Panc1 (cell line): ENCODE measurements at regions not wholly inside any gene's neighbourhood (a gene's known extent, or its start where the extent isn't known, plus 50 kb on each side); places are given as distances from the start of the nearest gene placed in this dataset.

Experiments
- CTCF ChIP-seq: fragments of 450-650 bp; IDR thresholded peaks from 2 replicates; pipeline ENCODE4 v1.5.1; 2017; ENCODE audit warnings: mild to moderate bottlenecking
- POLR2AphosphoS5 ChIP-seq: IDR thresholded peaks from 2 replicates; pipeline ENCODE4 v1.6.1; 2012; ENCODE audit warnings: mild to moderate bottlenecking, low read depth, low read length, moderate library complexity
- TF ChIP-seq, protein P1 (sequence below), 2 experiments: IDR thresholded peaks; 2 replicates each; pipeline ENCODE4 v1.6.1; 2011 to 2012; ENCODE audit warnings: low read depth in 2 of 2, control low read depth in 1 of 2, low read length in 1 of 2, mild to moderate bottlenecking in 1 of 2, moderate library complexity in 1 of 2; ENCODE audit not compliant: insufficient read depth in 1 of 2

GRCh38 chr10:78980354-78980753 lies 88.4 kb upstream of the ZMIZ1 start:
- TF ChIP-seq POLR2AphosphoS5 (no peak), CTCF (no peak)
- TF ChIP-seq, protein P1, sequence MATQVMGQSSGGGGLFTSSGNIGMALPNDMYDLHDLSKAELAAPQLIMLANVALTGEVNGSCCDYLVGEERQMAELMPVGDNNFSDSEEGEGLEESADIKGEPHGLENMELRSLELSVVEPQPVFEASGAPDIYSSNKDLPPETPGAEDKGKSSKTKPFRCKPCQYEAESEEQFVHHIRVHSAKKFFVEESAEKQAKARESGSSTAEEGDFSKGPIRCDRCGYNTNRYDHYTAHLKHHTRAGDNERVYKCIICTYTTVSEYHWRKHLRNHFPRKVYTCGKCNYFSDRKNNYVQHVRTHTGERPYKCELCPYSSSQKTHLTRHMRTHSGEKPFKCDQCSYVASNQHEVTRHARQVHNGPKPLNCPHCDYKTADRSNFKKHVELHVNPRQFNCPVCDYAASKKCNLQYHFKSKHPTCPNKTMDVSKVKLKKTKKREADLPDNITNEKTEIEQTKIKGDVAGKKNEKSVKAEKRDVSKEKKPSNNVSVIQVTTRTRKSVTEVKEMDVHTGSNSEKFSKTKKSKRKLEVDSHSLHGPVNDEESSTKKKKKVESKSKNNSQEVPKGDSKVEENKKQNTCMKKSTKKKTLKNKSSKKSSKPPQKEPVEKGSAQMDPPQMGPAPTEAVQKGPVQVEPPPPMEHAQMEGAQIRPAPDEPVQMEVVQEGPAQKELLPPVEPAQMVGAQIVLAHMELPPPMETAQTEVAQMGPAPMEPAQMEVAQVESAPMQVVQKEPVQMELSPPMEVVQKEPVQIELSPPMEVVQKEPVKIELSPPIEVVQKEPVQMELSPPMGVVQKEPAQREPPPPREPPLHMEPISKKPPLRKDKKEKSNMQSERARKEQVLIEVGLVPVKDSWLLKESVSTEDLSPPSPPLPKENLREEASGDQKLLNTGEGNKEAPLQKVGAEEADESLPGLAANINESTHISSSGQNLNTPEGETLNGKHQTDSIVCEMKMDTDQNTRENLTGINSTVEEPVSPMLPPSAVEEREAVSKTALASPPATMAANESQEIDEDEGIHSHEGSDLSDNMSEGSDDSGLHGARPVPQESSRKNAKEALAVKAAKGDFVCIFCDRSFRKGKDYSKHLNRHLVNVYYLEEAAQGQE (IDR thresholded peaks at IDR 0.05; ENCODE audit: insufficient read depth in 1 of 2, low read depth in 2 of 2, low read length in 1 of 2): no peak
